GM12878 (cell line): ENCODE measurements at regions not wholly inside any gene's neighbourhood (a gene's known extent, or its start where the extent isn't known, plus 50 kb on each side); places are given as distances from the start of the nearest gene placed in this dataset.

ENCODE experiments used
- CREB1 ChIP-seq: IDR thresholded peaks from 2 replicates; pipeline ENCODE4 v1.6.1; 2012; ENCODE audit warnings: low read depth, mild to moderate bottlenecking, inconsistent platforms
- EZH2 ChIP-seq: IDR thresholded peaks from 2 replicates; pipeline ENCODE4 v1.6.1; 2012; ENCODE audit warnings: low read depth, mild to moderate bottlenecking, control low read depth, inconsistent platforms, low read length, borderline replicate concordance; ENCODE audit not compliant: control insufficient read depth
- KDM1A ChIP-seq: fragments of 200-600 bp; sonication (generic); IDR thresholded peaks from 2 replicates; pipeline ENCODE4 v1.6.1; 2016; ENCODE audit warnings: borderline replicate concordance
- MAX ChIP-seq: IDR thresholded peaks from 2 replicates; pipeline ENCODE4 v1.6.1; 2012; ENCODE audit warnings: low read depth, low read length, improper control_type of control experiment
- POLR2AphosphoS5 ChIP-seq: IDR thresholded peaks from 2 replicates; pipeline ENCODE4 v1.6.1; 2011; ENCODE audit warnings: mild to moderate bottlenecking, low read length, inconsistent platforms
- SP1 ChIP-seq: IDR thresholded peaks from one replicate; pipeline ENCODE4 v1.6.1; 2011; ENCODE audit warnings: low read depth, low read length
- TCF12 ChIP-seq: IDR thresholded peaks from 2 replicates; pipeline ENCODE4 v1.6.1; 2011; ENCODE audit warnings: low read depth, mild to moderate bottlenecking, low read length
- ZNF274 ChIP-seq: IDR thresholded peaks from one replicate; pipeline ENCODE4 v1.8.0; 2011; ENCODE audit not compliant: insufficient read length, insufficient read depth
- ZZZ3 ChIP-seq: IDR thresholded peaks from 2 replicates; pipeline ENCODE4 v1.6.1; 2011; ENCODE audit warnings: low read depth; ENCODE audit not compliant: control insufficient read depth, insufficient read length
- TF ChIP-seq, protein P1 (sequence below), 3 experiments: IDR thresholded peaks in 2 of 3; conservative IDR thresholded peaks in 1 of 3; 2 replicates each; pipeline ENCODE4 v1.5.1; 2011; ENCODE audit warnings: low read depth in 3 of 3, low read length in 3 of 3, mild to moderate bottlenecking in 3 of 3, control low read depth in 2 of 3, moderate library complexity in 2 of 3, inconsistent platforms in 1 of 3, mixed read lengths in 1 of 3; ENCODE audit not compliant: control insufficient read depth in 2 of 3, insufficient read depth in 1 of 3; ENCODE audit errors: extremely low read depth in 1 of 3

DNA sequence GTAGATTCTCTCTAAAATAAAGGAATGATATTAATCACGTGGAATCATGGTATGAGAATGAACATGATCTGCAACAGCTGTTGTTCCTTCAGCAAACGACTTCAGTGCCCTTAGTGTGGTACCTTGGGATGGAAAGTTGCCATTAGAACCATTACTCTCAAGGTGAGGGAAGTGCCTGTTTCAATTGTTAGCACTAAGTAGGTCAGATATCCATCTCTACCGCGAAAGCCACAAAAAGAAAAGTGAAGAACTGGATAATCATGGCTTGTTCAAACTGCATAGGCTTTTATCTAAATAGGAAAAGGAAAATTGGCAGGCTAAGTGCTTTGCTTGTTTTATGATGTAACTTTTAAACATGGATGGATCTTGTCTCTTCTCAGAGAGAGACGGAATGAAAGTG lies 380.7 kb downstream of the MRPS30 start:
- no peak for TF ChIP-seq SP1
- TF ChIP-seq, protein P1, sequence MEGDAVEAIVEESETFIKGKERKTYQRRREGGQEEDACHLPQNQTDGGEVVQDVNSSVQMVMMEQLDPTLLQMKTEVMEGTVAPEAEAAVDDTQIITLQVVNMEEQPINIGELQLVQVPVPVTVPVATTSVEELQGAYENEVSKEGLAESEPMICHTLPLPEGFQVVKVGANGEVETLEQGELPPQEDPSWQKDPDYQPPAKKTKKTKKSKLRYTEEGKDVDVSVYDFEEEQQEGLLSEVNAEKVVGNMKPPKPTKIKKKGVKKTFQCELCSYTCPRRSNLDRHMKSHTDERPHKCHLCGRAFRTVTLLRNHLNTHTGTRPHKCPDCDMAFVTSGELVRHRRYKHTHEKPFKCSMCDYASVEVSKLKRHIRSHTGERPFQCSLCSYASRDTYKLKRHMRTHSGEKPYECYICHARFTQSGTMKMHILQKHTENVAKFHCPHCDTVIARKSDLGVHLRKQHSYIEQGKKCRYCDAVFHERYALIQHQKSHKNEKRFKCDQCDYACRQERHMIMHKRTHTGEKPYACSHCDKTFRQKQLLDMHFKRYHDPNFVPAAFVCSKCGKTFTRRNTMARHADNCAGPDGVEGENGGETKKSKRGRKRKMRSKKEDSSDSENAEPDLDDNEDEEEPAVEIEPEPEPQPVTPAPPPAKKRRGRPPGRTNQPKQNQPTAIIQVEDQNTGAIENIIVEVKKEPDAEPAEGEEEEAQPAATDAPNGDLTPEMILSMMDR (IDR thresholded peaks at IDR 0.05 in 2 of 3, conservative IDR thresholded peaks at IDR 0.05 in 1 of 3; ENCODE audit: control insufficient read depth in 2 of 3, extremely low read depth in 1 of 3, insufficient read depth in 1 of 3, low read depth in 3 of 3, low read length in 3 of 3) = no peak
- TF ChIP-seq EZH2 = no peak
- no peak for TF ChIP-seq TCF12
- no peak for TF ChIP-seq CREB1
- no peak for TF ChIP-seq KDM1A
- no peak for TF ChIP-seq MAX
- no peak for TF ChIP-seq ZNF274
- no peak for TF ChIP-seq POLR2AphosphoS5
- TF ChIP-seq ZZZ3 = no peak
